ENCODE measurements at regions not wholly inside any gene's neighbourhood (a gene's known extent, or its start where the extent isn't known, plus 50 kb on each side); places are given as distances from the start of the nearest gene placed in this dataset.

GRCh38 chr5:84816160-84816559, 431.5 kb upstream of the EDIL3 start:
- TF ChIP-seq SPI1 (IDR thresholded peaks at IDR 0.05; ENCODE audit: low read depth, low read length) (no peak), POLR2A (IDR thresholded peaks at IDR 0.05; ENCODE audit: low read depth, low read length) (no peak), TAF1 (IDR thresholded peaks at IDR 0.05; ENCODE audit: low read depth, low read length) (no peak)
